NCI-H345 treated with DMSO at 0.1 percent for 48 hours (cell line): ENCODE measurements at regions not wholly inside any gene's neighbourhood (a gene's known extent, or its start where the extent isn't known, plus 50 kb on each side); places are given as distances from the start of the nearest gene placed in this dataset.
"Not testable (repeated sequence)": the region's sequence is repeated elsewhere in the genome, so short reads cannot be mapped to it uniquely, and the experiment has no call there.

Experiments
- DNase-seq: peaks from one replicate; lab custom pipeline; 2025; ENCODE audit not compliant: unreplicated experiment; lab: John Stamatoyannopoulos, UW

- no peak for DNase-seq
Observed at GRCh38 chr7:3135626-3136025, 92.0 kb upstream of the CARD11 start.

- no peak for DNase-seq
Observed at GRCh38 chr7:3138206-3138605, 94.5 kb upstream of the CARD11 start.

GRCh38 chr7:3138997-3139396 lies 95.3 kb upstream of the CARD11 start:
- no peak for DNase-seq

- DNase-seq = no peak
Observed at GRCh38 chr7:3140834-3141233, 97.2 kb upstream of the CARD11 start.

GRCh38 chr7:3141326-3141725 lies 97.7 kb upstream of the CARD11 start:
- DNase-seq = no peak

- no peak for DNase-seq
Observed at GRCh38 chr7:3143869-3144775, 100.5 kb upstream of the CARD11 start.

- not testable (repeated sequence) for DNase-seq
Observed at GRCh38 chr7:3144776-3145125, 101.1 kb upstream of the CARD11 start.

GRCh38 chr7:3146571-3147226 lies 103.0 kb upstream of the CARD11 start:
- DNase-seq = no peak

- DNase-seq = not testable (repeated sequence)
Observed at GRCh38 chr7:3148471-3148870, 104.8 kb upstream of the CARD11 start.

GRCh38 chr7:3149231-3149995 lies 105.7 kb upstream of the CARD11 start:
- DNase-seq = no peak

- no peak for DNase-seq
Observed at GRCh38 chr7:3150027-3150426, 106.4 kb upstream of the CARD11 start.

GRCh38 chr7:3151784-3152183 lies 108.1 kb upstream of the CARD11 start:
- DNase-seq = no peak

- DNase-seq = no peak
Observed at GRCh38 chr7:3152714-3153113, 109.0 kb upstream of the CARD11 start.

GRCh38 chr7:3153118-3153517 lies 109.5 kb upstream of the CARD11 start:
- no peak for DNase-seq

- DNase-seq = no peak
Observed at GRCh38 chr7:3154317-3154716, 110.7 kb upstream of the CARD11 start.

GRCh38 chr7:3154881-3155494 lies 111.3 kb upstream of the CARD11 start:
- peak; percentile 20 for DNase-seq

- no peak for DNase-seq
Observed at GRCh38 chr7:3156508-3156907, 112.8 kb upstream of the CARD11 start.

- DNase-seq = no peak
Observed at GRCh38 chr7:3157566-3158287, 114.1 kb upstream of the CARD11 start.

GRCh38 chr7:3158341-3158760 lies 114.7 kb upstream of the CARD11 start:
- DNase-seq = no peak

- no peak for DNase-seq
Observed at GRCh38 chr7:3159039-3159438, 115.4 kb upstream of the CARD11 start.

GRCh38 chr7:3159445-3159844 lies 115.8 kb upstream of the CARD11 start:
- DNase-seq = no peak
